Liver (tissue), 8 donors: ENCODE measurements at regions not wholly inside any gene's neighbourhood (a gene's known extent, or its start where the extent isn't known, plus 50 kb on each side); places are given as distances from the start of the nearest gene placed in this dataset.

Experiments
- DNase-seq: peaks from one replicate; pipeline ENCODE4 v3.0.0-alpha.2; 2017; ENCODE audit warnings: low spot score
- H3K27ac ChIP-seq, 2 donors: one replicate each; pipeline ENCODE4 v1.7.0; 2013; ENCODE audit warnings: inconsistent platforms in 2 of 2, low read length in 2 of 2, control low read depth in 1 of 2, low read depth in 1 of 2, mild to moderate bottlenecking in 1 of 2
- H3K27me3 ChIP-seq, 4 donors: one replicate each; pipeline versions ENCODE4 v1.6.1 to v1.7.0; 2013; ENCODE audit warnings: low read length in 3 of 4, inconsistent platforms in 1 of 4, mild to moderate bottlenecking in 1 of 4, moderate library complexity in 1 of 4; ENCODE audit not compliant: control insufficient read depth in 4 of 4, insufficient read depth in 4 of 4
- H3K36me3 ChIP-seq, 4 donors: one replicate each; pipeline versions ENCODE4 v1.6.1 to v1.7.0; 2013; ENCODE audit warnings: low read length in 3 of 4, mild to moderate bottlenecking in 3 of 4, low read depth in 1 of 4, moderate library complexity in 1 of 4; ENCODE audit not compliant: control insufficient read depth in 4 of 4, insufficient read depth in 3 of 4
- H3K4me1 ChIP-seq, 4 donors: one replicate each; pipeline versions ENCODE4 v1.6.1 to v1.7.0; 2013; ENCODE audit warnings: low read length in 3 of 4, mild to moderate bottlenecking in 3 of 4, moderate library complexity in 1 of 4; ENCODE audit not compliant: control insufficient read depth in 4 of 4, insufficient read depth in 4 of 4
- H3K4me3 ChIP-seq, 3 donors: one replicate each; pipeline versions ENCODE4 v1.6.1 to v1.7.0; 2013; ENCODE audit warnings: low read length in 3 of 3, control low read depth in 1 of 3, low read depth in 1 of 3, mild to moderate bottlenecking in 1 of 3
- H3K9ac ChIP-seq, 2 donors: one replicate each; pipeline ENCODE4 v1.7.0; 2013; ENCODE audit warnings: low read length in 2 of 2, mild to moderate bottlenecking in 2 of 2, moderate library complexity in 2 of 2, control low read depth in 1 of 2, low read depth in 1 of 2
- H3K9me3 ChIP-seq, 4 donors: one replicate each; pipeline versions ENCODE4 v1.6.1 to v1.7.0; 2013; ENCODE audit warnings: low read length in 3 of 4; ENCODE audit not compliant: control insufficient read depth in 4 of 4
- ATF3 ChIP-seq: IDR thresholded peaks from 2 replicates; pipeline ENCODE4 v1.6.1; 2016; ENCODE audit warnings: antibody characterized with exemption
- CTCF ChIP-seq: fragments of 150-350 bp; IDR thresholded peaks from 2 replicates; pipeline ENCODE4 v1.5.1; 2017; ENCODE audit warnings: improper control_type of control experiment, low read depth, low read length; ENCODE audit not compliant: missing input control
- EGR1 ChIP-seq, 2 donors: IDR thresholded peaks; 2 replicates each; pipeline ENCODE4 v1.6.1; 2016 to 2018; ENCODE audit warnings: antibody characterized with exemption in 2 of 2, low read depth in 2 of 2
- FOXA1 ChIP-seq: IDR thresholded peaks from 2 replicates; pipeline ENCODE4 v1.6.1; 2016; ENCODE audit warnings: antibody characterized with exemption
- FOXA2 ChIP-seq: IDR thresholded peaks from 2 replicates; pipeline ENCODE4 v1.6.1; 2016; ENCODE audit warnings: antibody characterized with exemption
- GABPA ChIP-seq, 2 donors: IDR thresholded peaks in 1 of 2; conservative IDR thresholded peaks in 1 of 2; 2 replicates each; pipeline ENCODE4 v1.6.1; 2016; ENCODE audit warnings: antibody characterized with exemption in 2 of 2, mild to moderate bottlenecking in 1 of 2, moderate library complexity in 1 of 2
- HNF4A ChIP-seq, 2 donors: conservative IDR thresholded peaks; 2 replicates each; pipeline ENCODE4 v1.6.1; 2016; ENCODE audit warnings: antibody characterized with exemption in 2 of 2, mild to moderate bottlenecking in 2 of 2
- HNF4G ChIP-seq: IDR thresholded peaks from 2 replicates; pipeline ENCODE4 v1.6.1; 2016; ENCODE audit warnings: antibody characterized with exemption
- JUND ChIP-seq, 2 donors: IDR thresholded peaks; 2 replicates each; pipeline ENCODE4 v1.6.1; 2016; ENCODE audit warnings: antibody characterized with exemption in 2 of 2
- MAX ChIP-seq: IDR thresholded peaks from 2 replicates; pipeline ENCODE4 v1.6.1; 2016; ENCODE audit warnings: antibody characterized with exemption
- NR2F2 ChIP-seq: IDR thresholded peaks from 2 replicates; pipeline ENCODE4 v1.6.1; 2016; ENCODE audit warnings: antibody characterized with exemption
- RAD21 ChIP-seq, 2 donors: IDR thresholded peaks; 2 replicates each; pipeline ENCODE4 v1.6.1; 2016; ENCODE audit warnings: antibody characterized with exemption in 2 of 2, mild to moderate bottlenecking in 2 of 2
- RXRA ChIP-seq, 2 donors: IDR thresholded peaks; 2 replicates each; pipeline ENCODE4 v1.6.1; 2017 to 2018; ENCODE audit warnings: antibody characterized with exemption in 2 of 2, mild to moderate bottlenecking in 1 of 2
- SP1 ChIP-seq: IDR thresholded peaks from 2 replicates; pipeline ENCODE4 v1.6.1; 2018; ENCODE audit warnings: antibody characterized with exemption, mild to moderate bottlenecking
- TAF1 ChIP-seq: conservative IDR thresholded peaks from 2 replicates; pipeline ENCODE4 v1.6.1; 2016; ENCODE audit warnings: antibody characterized with exemption, mild to moderate bottlenecking
- ZBTB33 ChIP-seq: IDR thresholded peaks from 2 replicates; pipeline ENCODE4 v1.6.1; 2016; ENCODE audit warnings: antibody characterized with exemption
- WGBS: extraction: QIAGEN DNeasy Blood & Tissue Kit; methylation state at CpG from one replicate; pipeline ENCODE4 v1.1.7; 2013; 5-methylcytosine and 5-hydroxymethylcytosine counted together
- TF ChIP-seq, protein P1 (sequence below): IDR thresholded peaks from 2 replicates; pipeline ENCODE4 v1.6.1; 2016; ENCODE audit warnings: antibody characterized with exemption, mild to moderate bottlenecking
- donor health status: healthy.
- donor health status: healthy.
- donor health status: healthy.
- donor health status: healthy.
- donor health status: healthy.

GRCh38 chr2:162989507-162989906 lies 150.9 kb upstream of the KCNH7 start:
- no peak overlapping the region for H3K4me3 ChIP-seq
- H3K27ac ChIP-seq, result no peak overlapping the region
- no peaks in the 10 kb centered on the region for H3K36me3 ChIP-seq
- no peaks in the 10 kb centered on the region for H3K27me3 ChIP-seq
- WGBS, result 47% methylated on average over 3 of the region's 3 CpGs
- DNase-seq, result no peak
- H3K4me1 ChIP-seq, result no peaks in the 10 kb centered on the region
- no peak overlapping the region for H3K9ac ChIP-seq
- H3K9me3 ChIP-seq, result no peaks in the 10 kb centered on the region
- TF ChIP-seq RAD21 (IDR thresholded peaks at IDR 0.05) (no peak), ZBTB33 (no peak), SP1 (no peak), TAF1 (no peak), EGR1 (IDR thresholded peaks at IDR 0.05; ENCODE audit: low read depth in 2 of 2) (no peak), HNF4A (conservative IDR thresholded peaks at IDR 0.05) (no peak), CTCF (no peak), FOXA2 (no peak), NR2F2 (no peak), ATF3 (no peak), RXRA (IDR thresholded peaks at IDR 0.05) (no peak), MAX (no peak), GABPA (IDR thresholded peaks at IDR 0.05 in 1 of 2, conservative IDR thresholded peaks at IDR 0.05 in 1 of 2) (no peak), HNF4G (no peak), FOXA1 (no peak), JUND (IDR thresholded peaks at IDR 0.05) (no peak)
- TF ChIP-seq, protein P1, sequence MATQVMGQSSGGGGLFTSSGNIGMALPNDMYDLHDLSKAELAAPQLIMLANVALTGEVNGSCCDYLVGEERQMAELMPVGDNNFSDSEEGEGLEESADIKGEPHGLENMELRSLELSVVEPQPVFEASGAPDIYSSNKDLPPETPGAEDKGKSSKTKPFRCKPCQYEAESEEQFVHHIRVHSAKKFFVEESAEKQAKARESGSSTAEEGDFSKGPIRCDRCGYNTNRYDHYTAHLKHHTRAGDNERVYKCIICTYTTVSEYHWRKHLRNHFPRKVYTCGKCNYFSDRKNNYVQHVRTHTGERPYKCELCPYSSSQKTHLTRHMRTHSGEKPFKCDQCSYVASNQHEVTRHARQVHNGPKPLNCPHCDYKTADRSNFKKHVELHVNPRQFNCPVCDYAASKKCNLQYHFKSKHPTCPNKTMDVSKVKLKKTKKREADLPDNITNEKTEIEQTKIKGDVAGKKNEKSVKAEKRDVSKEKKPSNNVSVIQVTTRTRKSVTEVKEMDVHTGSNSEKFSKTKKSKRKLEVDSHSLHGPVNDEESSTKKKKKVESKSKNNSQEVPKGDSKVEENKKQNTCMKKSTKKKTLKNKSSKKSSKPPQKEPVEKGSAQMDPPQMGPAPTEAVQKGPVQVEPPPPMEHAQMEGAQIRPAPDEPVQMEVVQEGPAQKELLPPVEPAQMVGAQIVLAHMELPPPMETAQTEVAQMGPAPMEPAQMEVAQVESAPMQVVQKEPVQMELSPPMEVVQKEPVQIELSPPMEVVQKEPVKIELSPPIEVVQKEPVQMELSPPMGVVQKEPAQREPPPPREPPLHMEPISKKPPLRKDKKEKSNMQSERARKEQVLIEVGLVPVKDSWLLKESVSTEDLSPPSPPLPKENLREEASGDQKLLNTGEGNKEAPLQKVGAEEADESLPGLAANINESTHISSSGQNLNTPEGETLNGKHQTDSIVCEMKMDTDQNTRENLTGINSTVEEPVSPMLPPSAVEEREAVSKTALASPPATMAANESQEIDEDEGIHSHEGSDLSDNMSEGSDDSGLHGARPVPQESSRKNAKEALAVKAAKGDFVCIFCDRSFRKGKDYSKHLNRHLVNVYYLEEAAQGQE, result no peak

- H3K4me1 ChIP-seq, result no peaks in the 10 kb centered on the region
- H3K9ac ChIP-seq, result no peak overlapping the region
- no peaks in the 10 kb centered on the region for H3K36me3 ChIP-seq
- no peak for DNase-seq
- H3K4me3 ChIP-seq, result no peak overlapping the region
- 82% methylated on average over 2 of the region's 2 CpGs for WGBS
- no peaks in the 10 kb centered on the region for H3K9me3 ChIP-seq
- H3K27me3 ChIP-seq, result no peaks in the 10 kb centered on the region
- H3K27ac ChIP-seq, result no peak overlapping the region
- TF ChIP-seq ATF3 (no peak), JUND (IDR thresholded peaks at IDR 0.05) (no peak), ZBTB33 (no peak), GABPA (IDR thresholded peaks at IDR 0.05 in 1 of 2, conservative IDR thresholded peaks at IDR 0.05 in 1 of 2) (no peak), RAD21 (IDR thresholded peaks at IDR 0.05) (no peak), EGR1 (IDR thresholded peaks at IDR 0.05; ENCODE audit: low read depth in 2 of 2) (no peak), NR2F2 (no peak)
- TF ChIP-seq, protein P1, result no peak
Observed at GRCh38 chr2:162974771-162975170, 136.2 kb upstream of the KCNH7 start.
